Esophagus muscularis mucosa (tissue), 4 donors: ENCODE measurements at regions not wholly inside any gene's neighbourhood (a gene's known extent, or its start where the extent isn't known, plus 50 kb on each side); places are given as distances from the start of the nearest gene placed in this dataset.

Experiments used
- DNase-seq: peaks from one replicate; pipeline ENCODE4 v3.0.0-alpha.2; 2017; ENCODE audit errors: extremely low spot score
- H3K27ac ChIP-seq, 4 donors: fragments of 200-600 bp; sonication (generic); replicated peaks in 1 of 4; 1 replicate in 3 of 4; 2 replicates in 1 of 4; pipeline ENCODE4 v1.5.1; 2016 to 2019; ENCODE audit warnings: mild to moderate bottlenecking in 1 of 4
- H3K27me3 ChIP-seq, 4 donors: fragments of 200-600 bp; sonication (generic); one replicate each; pipeline versions ENCODE4 v1.5.1 to v1.6.0; 2016 to 2019
- H3K36me3 ChIP-seq, 4 donors: fragments of 200-600 bp; sonication (generic); one replicate each; pipeline ENCODE4 v1.5.1; 2016 to 2019
- H3K4me1 ChIP-seq, 4 donors: fragments of 200-600 bp; sonication (generic); one replicate each; pipeline ENCODE4 v1.5.1; 2016 to 2019
- H3K4me3 ChIP-seq, 4 donors: fragments of 200-600 bp; sonication (generic); 1 replicate in 2 of 4; 2 replicates in 2 of 4; pipeline ENCODE4 v1.5.1; 2016 to 2019; ENCODE audit warnings: mild to moderate bottlenecking in 4 of 4, moderate library complexity in 1 of 4
- H3K9me3 ChIP-seq, 4 donors: fragments of 200-600 bp; sonication (generic); 1 replicate in 3 of 4; 2 replicates in 1 of 4; pipeline ENCODE4 v1.5.1; 2016 to 2019
- EP300 ChIP-seq: sonication (generic); formaldehyde crosslinking; IDR thresholded peaks from one replicate; pipeline ENCODE4 v1.6.1; 2017; ENCODE audit warnings: antibody characterized with exemption
- POLR2A ChIP-seq: fragments of 450-650 bp; IDR thresholded peaks from one replicate; pipeline ENCODE4 v1.6.1; 2017; ENCODE audit warnings: antibody characterized with exemption, moderate library complexity, mild to moderate bottlenecking, low read depth
- POLR2AphosphoS5 ChIP-seq, 2 donors: sonication (generic); formaldehyde crosslinking; IDR thresholded peaks; one replicate each; pipeline ENCODE4 v1.6.1; 2017; ENCODE audit warnings: antibody characterized with exemption in 2 of 2
- WGBS: methylation state at CpG from one replicate; pipeline ENCODE4 v1.1.5; 2018; 5-methylcytosine and 5-hydroxymethylcytosine counted together
- intact Hi-C: fragments of 100-400 bp; cut with DNase I; formaldehyde crosslinking; loops from one replicate; pipeline ENCODE4 v1.15.1; 2023
- TF ChIP-seq, protein P1 (sequence below), 3 experiments: fragments of 200-600 bp in 2 of 3; fragments of 450-650 bp in 1 of 3; sonication (generic) in 2 of 3; IDR thresholded peaks; one replicate each; pipeline ENCODE4 v1.5.1; 2017 to 2019; ENCODE audit warnings: antibody characterized with exemption in 3 of 3, mild to moderate bottlenecking in 2 of 3, moderate library complexity in 1 of 3

DNA sequence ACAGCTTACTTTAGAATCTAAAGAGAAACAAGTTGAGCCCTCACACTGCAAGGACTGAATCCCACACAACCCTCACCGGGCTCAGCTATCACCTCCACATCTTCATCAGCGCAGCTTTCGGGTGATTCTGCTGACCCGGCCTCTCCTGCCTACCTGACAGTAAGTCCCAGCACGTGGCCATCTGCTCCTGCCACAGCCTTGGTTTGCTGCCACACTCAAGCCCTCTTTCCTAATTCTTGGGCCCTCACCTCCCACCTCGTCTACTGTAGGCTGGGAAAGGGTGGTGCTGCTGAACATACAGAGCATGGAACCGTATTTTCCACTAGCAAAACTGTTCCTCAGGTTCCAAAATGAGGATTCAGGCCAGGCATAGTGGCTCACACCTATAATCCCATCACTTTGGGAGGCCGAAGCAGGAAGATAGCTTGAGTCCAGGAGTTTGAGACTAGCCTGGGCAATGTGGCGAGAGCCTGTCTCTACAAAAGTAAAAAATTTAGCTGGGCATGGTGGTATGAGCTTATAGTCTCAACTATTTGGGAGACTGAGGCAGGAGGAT, 55.3 kb upstream of the HAAO start:
- WGBS, result 94% methylated on average over 9 of the region's 9 CpGs
- Histone ChIP-seq H3K4me3 (no peak overlapping the region), H3K9me3 (no peaks in the 10 kb centered on the region), H3K27ac (peak overlapping the region in 1 of 4 donors; percentile 81), H3K27me3 (no peaks in the 10 kb centered on the region), H3K4me1 (peaks cover 8 to 72% (median 49%) of the 10 kb centered on the region in 4 donors), H3K36me3 (no peaks in the 10 kb centered on the region)
- TF ChIP-seq EP300 (no peak), POLR2AphosphoS5 (IDR thresholded peaks at IDR 0.05) (no peak), POLR2A (no peak)
- TF ChIP-seq, protein P1, sequence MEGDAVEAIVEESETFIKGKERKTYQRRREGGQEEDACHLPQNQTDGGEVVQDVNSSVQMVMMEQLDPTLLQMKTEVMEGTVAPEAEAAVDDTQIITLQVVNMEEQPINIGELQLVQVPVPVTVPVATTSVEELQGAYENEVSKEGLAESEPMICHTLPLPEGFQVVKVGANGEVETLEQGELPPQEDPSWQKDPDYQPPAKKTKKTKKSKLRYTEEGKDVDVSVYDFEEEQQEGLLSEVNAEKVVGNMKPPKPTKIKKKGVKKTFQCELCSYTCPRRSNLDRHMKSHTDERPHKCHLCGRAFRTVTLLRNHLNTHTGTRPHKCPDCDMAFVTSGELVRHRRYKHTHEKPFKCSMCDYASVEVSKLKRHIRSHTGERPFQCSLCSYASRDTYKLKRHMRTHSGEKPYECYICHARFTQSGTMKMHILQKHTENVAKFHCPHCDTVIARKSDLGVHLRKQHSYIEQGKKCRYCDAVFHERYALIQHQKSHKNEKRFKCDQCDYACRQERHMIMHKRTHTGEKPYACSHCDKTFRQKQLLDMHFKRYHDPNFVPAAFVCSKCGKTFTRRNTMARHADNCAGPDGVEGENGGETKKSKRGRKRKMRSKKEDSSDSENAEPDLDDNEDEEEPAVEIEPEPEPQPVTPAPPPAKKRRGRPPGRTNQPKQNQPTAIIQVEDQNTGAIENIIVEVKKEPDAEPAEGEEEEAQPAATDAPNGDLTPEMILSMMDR (IDR thresholded peaks at IDR 0.05), result no peak
- intact Hi-C loops, result no loop called here
- no peak for DNase-seq

DNA sequence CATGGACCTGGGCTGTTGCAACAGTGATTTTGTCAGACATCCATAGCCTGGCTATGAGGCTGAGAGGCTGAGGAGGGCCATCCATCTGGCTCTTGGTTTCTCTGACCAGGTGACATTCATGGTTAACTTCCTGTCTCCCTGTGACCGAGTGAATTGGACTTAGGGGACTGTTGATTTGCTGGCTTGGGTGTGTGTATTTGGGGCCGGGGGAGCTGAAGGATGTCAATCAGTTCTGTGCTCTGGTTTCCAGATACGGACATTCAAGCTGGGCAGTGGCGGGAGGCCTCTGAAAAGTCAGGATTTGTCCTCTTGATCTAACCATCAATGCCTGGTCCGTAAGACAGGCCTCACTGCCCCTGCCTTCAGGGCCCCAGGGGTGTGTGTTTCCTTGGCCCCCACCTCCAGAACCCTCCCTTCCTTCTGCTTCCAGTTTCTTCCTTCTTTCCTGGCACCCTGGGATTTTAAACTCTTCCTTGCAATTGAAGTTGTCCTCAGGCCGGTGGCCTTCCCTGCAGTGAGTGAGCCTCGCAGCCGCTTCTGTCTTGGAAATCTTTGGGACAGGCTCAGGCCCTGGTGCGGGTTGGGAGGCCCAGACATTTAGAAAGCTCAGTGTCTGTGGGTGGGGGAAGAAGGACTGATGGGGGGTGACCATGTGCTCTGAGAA, 54.7 kb upstream of the HAAO start:
- peaks cover 8 to 72% (median 45%) of the 10 kb centered on the region in 4 donors for H3K4me1 ChIP-seq
- TF ChIP-seq POLR2A (no peak), EP300 (no peak), POLR2AphosphoS5 (IDR thresholded peaks at IDR 0.05) (no peak)
- TF ChIP-seq, protein P1 (IDR thresholded peaks at IDR 0.05), result no peak
- intact Hi-C loops, result no loop called here
- H3K36me3 ChIP-seq, result no peaks in the 10 kb centered on the region
- H3K27ac ChIP-seq, result peak overlapping the region in 2 of 4 donors; percentile 72 to 81
- WGBS, result 97% methylated on average over 9 of the region's 9 CpGs
- no peaks in the 10 kb centered on the region for H3K9me3 ChIP-seq
- DNase-seq, result no peak
- no peak overlapping the region for H3K4me3 ChIP-seq
- H3K27me3 ChIP-seq, result no peaks in the 10 kb centered on the region

DNA sequence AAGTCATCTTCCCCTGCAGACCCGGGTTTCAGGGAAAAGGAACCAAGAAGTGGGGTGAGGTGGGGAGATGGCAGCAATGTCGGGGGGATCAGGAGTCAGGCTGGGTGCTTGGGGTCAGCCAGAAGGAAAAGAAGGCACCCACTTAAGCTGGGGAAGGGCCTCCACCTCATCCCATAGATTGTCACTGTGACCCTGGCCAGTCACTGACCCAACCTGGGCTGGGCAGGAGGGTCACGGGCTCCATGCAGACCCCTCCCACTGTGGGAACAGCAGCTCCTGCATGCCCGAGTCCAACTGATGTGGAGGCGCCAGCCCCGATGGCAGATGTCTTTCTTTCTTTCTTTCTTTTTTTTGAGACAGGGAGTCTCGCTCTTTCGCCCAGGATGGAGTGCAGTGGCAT, 53.6 kb upstream of the HAAO start:
- intact Hi-C loops, result no loop called here
- peak overlapping the region; percentile 72 to 81 (median 76) for H3K27ac ChIP-seq
- H3K4me3 ChIP-seq, result no peak overlapping the region
- TF ChIP-seq POLR2AphosphoS5 (IDR thresholded peaks at IDR 0.05) (no peak), EP300 (no peak), POLR2A (no peak)
- TF ChIP-seq, protein P1 (IDR thresholded peaks at IDR 0.05), result no peak
- 72% methylated on average over 8 of the region's 8 CpGs for WGBS
- no peaks in the 10 kb centered on the region for H3K9me3 ChIP-seq
- no peaks in the 10 kb centered on the region for H3K27me3 ChIP-seq
- H3K4me1 ChIP-seq, result peaks cover 11 to 76% (median 40%) of the 10 kb centered on the region in 4 donors
- H3K36me3 ChIP-seq, result no peaks in the 10 kb centered on the region
- DNase-seq, result no peak

DNA sequence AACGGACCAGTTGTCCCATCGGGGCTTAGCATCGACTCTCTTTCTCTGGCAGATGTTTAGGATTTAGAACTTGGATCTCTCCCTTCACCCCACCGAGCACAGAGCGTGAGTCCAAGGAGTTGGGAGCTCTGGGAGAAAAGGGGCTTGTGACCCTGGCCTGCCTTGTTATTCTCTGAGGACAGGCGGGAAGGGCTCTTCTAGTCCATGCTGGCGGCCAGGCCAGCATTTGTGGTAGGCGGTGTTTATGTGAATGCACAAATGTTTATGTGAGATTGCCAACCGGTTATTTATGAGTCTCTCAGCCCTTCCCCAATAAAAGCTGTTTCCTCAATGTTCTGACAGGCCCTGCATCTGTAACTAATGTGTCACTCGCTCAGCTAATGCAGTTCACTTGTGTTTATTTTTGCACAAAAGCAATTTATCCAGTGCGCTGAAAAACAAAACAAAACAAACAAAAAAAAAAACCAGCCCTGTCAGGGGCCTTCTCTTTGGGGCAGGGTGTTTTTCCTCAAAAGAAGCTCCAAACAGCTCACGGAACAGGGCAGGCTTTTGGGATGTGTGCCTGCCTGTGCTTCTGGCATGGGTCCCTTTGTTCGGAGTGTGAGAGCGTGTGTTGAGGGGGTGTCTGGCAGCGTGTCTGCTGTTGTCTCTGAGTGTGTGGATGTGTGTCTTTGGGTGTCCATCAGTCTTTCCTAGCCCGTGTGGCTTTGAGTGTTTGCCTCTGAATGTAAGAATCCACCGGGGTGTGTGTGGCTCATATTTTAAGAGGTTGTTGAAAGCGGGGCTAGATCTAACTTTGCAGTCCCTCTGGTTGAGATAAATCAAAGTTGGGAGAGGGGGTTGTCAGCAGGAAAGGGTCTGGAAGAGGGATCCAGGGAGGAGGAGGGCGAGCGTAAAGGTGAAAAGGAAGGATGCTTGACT, 52.8 kb upstream of the HAAO start:
- Histone ChIP-seq H3K9me3 (no peaks in the 10 kb centered on the region), H3K27ac (peak overlapping the region; percentile 72 to 81 (median 76)), H3K4me1 (peaks cover 16 to 79% (median 44%) of the 10 kb centered on the region in 4 donors), H3K4me3 (no peak overlapping the region), H3K27me3 (no peaks in the 10 kb centered on the region), H3K36me3 (no peaks in the 10 kb centered on the region)
- TF ChIP-seq POLR2AphosphoS5 (IDR thresholded peaks at IDR 0.05), result peak in 1 of 2 donors; percentile 39
- TF ChIP-seq EP300, result no peak
- DNase-seq, result no peak
- WGBS, result 33% methylated on average over 20 of the region's 20 CpGs
- intact Hi-C loops, result no loop called here

DNA sequence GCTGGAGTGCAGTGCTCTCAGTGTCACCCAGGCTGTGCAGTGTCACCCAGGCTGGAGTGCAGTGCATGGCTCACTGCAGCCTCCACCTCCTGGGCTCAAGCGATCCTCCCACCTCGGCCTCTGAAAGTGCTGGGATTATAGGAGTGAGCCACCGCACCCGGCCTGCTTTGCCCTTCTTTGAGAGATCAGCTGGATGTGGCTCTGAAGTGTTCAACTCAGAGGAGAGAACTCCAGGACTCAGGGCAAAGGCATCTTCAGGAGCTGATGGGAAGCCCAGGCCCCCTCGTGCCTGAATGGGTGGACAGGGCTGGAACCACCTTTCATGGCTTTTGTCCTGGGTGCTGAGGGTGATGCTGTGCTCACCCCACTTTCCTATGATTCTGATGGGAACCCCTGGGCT, 52.0 kb upstream of the HAAO start:
- no peaks in the 10 kb centered on the region for H3K9me3 ChIP-seq
- H3K4me3 ChIP-seq, result no peak overlapping the region
- peak overlapping the region; percentile 72 to 81 (median 76) for H3K27ac ChIP-seq
- H3K27me3 ChIP-seq, result no peaks in the 10 kb centered on the region
- no peak for DNase-seq
- no peaks in the 10 kb centered on the region for H3K36me3 ChIP-seq
- H3K4me1 ChIP-seq, result peaks cover 16 to 82% (median 48%) of the 10 kb centered on the region in 4 donors
- 92% methylated on average over 5 of the region's 5 CpGs for WGBS
- TF ChIP-seq, protein P1 (IDR thresholded peaks at IDR 0.05), result no peak
- no peak for TF ChIP-seq EP300
- no peak for TF ChIP-seq POLR2A
- no peak for TF ChIP-seq POLR2AphosphoS5 (IDR thresholded peaks at IDR 0.05)
- intact Hi-C loops, result no loop called here
